HepG2 (cell line): ENCODE measurements at regions not wholly inside any gene's neighbourhood (a gene's known extent, or its start where the extent isn't known, plus 50 kb on each side); places are given as distances from the start of the nearest gene placed in this dataset.

Source experiments
- ATF5 ChIP-seq: sonication (generic); formaldehyde crosslinking; IDR thresholded peaks from 2 replicates; pipeline ENCODE4 v1.4.0; 2020; ENCODE audit warnings: mild to moderate bottlenecking, low read depth, missing genetic modification reagents
- ELF3 ChIP-seq: IDR thresholded peaks from 2 replicates; pipeline ENCODE4 v1.6.1; 2016; ENCODE audit warnings: missing genetic modification reagents, missing compliant biosample characterization
- FOXK2 ChIP-seq: fragments of 450-650 bp; IDR thresholded peaks from 2 replicates; pipeline ENCODE4 v1.6.1; 2016
- MEF2D ChIP-seq: sonication (generic); formaldehyde crosslinking; IDR thresholded peaks from 2 replicates; pipeline ENCODE4 v1.5.1; 2020; ENCODE audit warnings: mild to moderate bottlenecking, missing genetic modification reagents
- MIXL1 ChIP-seq: IDR thresholded peaks from 2 replicates; pipeline ENCODE4 v1.6.1; 2016
- NCOR1 ChIP-seq: fragments of 200-600 bp; sonication (generic); IDR thresholded peaks from 2 replicates; pipeline ENCODE4 v1.7.0; 2017; ENCODE audit warnings: antibody characterized with exemption, low read length, borderline replicate concordance
- SATB2 ChIP-seq: sonication (generic); formaldehyde crosslinking; IDR thresholded peaks from 2 replicates; pipeline ENCODE4 v1.5.0; 2020; ENCODE audit warnings: missing genetic modification reagents
- ZFP90 ChIP-seq: sonication (generic); formaldehyde crosslinking; IDR thresholded peaks from 2 replicates; pipeline ENCODE4 v1.8.0; 2022; ENCODE audit warnings: missing genetic modification reagents, mild to moderate bottlenecking, inconsistent platforms, borderline replicate concordance
- ZFX ChIP-seq: sonication (generic); formaldehyde crosslinking; IDR thresholded peaks from 2 replicates; pipeline ENCODE4 v1.4.0; 2020; ENCODE audit warnings: mild to moderate bottlenecking, low read depth, missing genetic modification reagents, moderate library complexity
- ZNF276 ChIP-seq: sonication (generic); formaldehyde crosslinking; IDR thresholded peaks from 2 replicates; pipeline ENCODE4 v1.4.0; 2020; ENCODE audit warnings: mild to moderate bottlenecking, low read depth, missing genetic modification reagents
- ZNF3 ChIP-seq: IDR thresholded peaks from 2 replicates; pipeline ENCODE4 v1.7.0; 2017; ENCODE audit warnings: inconsistent platforms
- ZNF335 ChIP-seq: sonication (generic); formaldehyde crosslinking; IDR thresholded peaks from 2 replicates; pipeline ENCODE4 v1.4.0; 2020; ENCODE audit warnings: missing genetic modification reagents
- ZNF597 ChIP-seq: sonication (generic); formaldehyde crosslinking; IDR thresholded peaks from 2 replicates; pipeline ENCODE4 v1.5.0; 2020; ENCODE audit warnings: missing genetic modification reagents
- ZNF777 ChIP-seq: sonication (generic); formaldehyde crosslinking; IDR thresholded peaks from 2 replicates; pipeline ENCODE4 v1.4.0; 2020; ENCODE audit warnings: missing genetic modification reagents
- ZNF788 ChIP-seq: sonication (generic); formaldehyde crosslinking; IDR thresholded peaks from 2 replicates; pipeline ENCODE4 v1.5.0; 2020; ENCODE audit warnings: mild to moderate bottlenecking, missing genetic modification reagents, borderline replicate concordance
- TF ChIP-seq, protein P1 (sequence below): sonication (generic); formaldehyde crosslinking; IDR thresholded peaks from 2 replicates; pipeline ENCODE4 v1.4.0; 2020; ENCODE audit warnings: missing genetic modification reagents, low read depth, mild to moderate bottlenecking, borderline replicate concordance
- TF ChIP-seq, protein P2 (sequence below), 2 experiments: IDR thresholded peaks; 2 replicates each; pipeline ENCODE4 v1.6.1; 2011 to 2012; ENCODE audit warnings: low read length in 2 of 2, borderline replicate concordance in 1 of 2, low read depth in 1 of 2, mild to moderate bottlenecking in 1 of 2, moderate library complexity in 1 of 2

GRCh38 chr5:34487159-34487879 is 168.8 kb upstream of the RAI14 start (continued):
- TF ChIP-seq ZNF597 (CRISPR knock-in tag) (no peak), ZFP90 (CRISPR knock-in tag) (no peak), NCOR1 (peak; percentile 88; the same call in 1 of the 2 replicates), ZNF788 (0 out of 2 replicates have a peak, but pooled peaks have one; percentile 39), MIXL1 (CRISPR knock-in tag) (peak; percentile 68), ZFX (CRISPR knock-in tag) (peak; percentile 68), ZNF3 (CRISPR knock-in tag) (no peak), FOXK2 (peak; percentile 67; the same call in 1 of the 2 replicates), ATF5 (CRISPR knock-in tag) (no peak), ELF3 (CRISPR knock-in tag) (peak; percentile 78), ZNF777 (CRISPR knock-in tag) (no peak), ZNF276 (CRISPR knock-in tag) (0 out of 2 replicates have a peak, but pooled peaks have one; percentile 38), SATB2 (CRISPR knock-in tag) (no peak), ZNF335 (CRISPR knock-in tag) (0 out of 2 replicates have a peak, but pooled peaks have one; percentile 43), MEF2D (CRISPR knock-in tag) (peak; percentile 98)
- TF ChIP-seq, protein P1, sequence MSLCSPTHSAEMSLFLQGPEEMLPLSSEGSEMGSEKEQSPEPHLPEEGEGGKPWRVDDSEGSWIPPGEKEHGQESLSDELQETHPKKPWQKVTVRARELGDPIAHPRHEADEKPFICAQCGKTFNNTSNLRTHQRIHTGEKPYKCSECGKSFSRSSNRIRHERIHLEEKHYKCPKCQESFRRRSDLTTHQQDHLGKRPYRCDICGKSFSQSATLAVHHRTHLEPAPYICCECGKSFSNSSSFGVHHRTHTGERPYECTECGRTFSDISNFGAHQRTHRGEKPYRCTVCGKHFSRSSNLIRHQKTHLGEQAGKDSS (CRISPR knock-in tag) = 0 out of 2 replicates have a peak, but pooled peaks have one; percentile 20
- TF ChIP-seq, protein P2, sequence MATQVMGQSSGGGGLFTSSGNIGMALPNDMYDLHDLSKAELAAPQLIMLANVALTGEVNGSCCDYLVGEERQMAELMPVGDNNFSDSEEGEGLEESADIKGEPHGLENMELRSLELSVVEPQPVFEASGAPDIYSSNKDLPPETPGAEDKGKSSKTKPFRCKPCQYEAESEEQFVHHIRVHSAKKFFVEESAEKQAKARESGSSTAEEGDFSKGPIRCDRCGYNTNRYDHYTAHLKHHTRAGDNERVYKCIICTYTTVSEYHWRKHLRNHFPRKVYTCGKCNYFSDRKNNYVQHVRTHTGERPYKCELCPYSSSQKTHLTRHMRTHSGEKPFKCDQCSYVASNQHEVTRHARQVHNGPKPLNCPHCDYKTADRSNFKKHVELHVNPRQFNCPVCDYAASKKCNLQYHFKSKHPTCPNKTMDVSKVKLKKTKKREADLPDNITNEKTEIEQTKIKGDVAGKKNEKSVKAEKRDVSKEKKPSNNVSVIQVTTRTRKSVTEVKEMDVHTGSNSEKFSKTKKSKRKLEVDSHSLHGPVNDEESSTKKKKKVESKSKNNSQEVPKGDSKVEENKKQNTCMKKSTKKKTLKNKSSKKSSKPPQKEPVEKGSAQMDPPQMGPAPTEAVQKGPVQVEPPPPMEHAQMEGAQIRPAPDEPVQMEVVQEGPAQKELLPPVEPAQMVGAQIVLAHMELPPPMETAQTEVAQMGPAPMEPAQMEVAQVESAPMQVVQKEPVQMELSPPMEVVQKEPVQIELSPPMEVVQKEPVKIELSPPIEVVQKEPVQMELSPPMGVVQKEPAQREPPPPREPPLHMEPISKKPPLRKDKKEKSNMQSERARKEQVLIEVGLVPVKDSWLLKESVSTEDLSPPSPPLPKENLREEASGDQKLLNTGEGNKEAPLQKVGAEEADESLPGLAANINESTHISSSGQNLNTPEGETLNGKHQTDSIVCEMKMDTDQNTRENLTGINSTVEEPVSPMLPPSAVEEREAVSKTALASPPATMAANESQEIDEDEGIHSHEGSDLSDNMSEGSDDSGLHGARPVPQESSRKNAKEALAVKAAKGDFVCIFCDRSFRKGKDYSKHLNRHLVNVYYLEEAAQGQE (IDR thresholded peaks at IDR 0.05; ENCODE audit: borderline replicate concordance in 1 of 2, low read depth in 1 of 2, low read length in 2 of 2) = peak in 1 of 2 experiments; percentile 15; a peak in 1 of 4 replicates
